IMR-90 (cell line): ENCODE measurements at regions not wholly inside any gene's neighbourhood (a gene's known extent, or its start where the extent isn't known, plus 50 kb on each side); places are given as distances from the start of the nearest gene placed in this dataset.

Experiments
- ATAC-seq: fragments of 200-7000 bp; cut with Tn5 transposase; 2 replicates; pipeline ENCODE4 v1.9.1; 2020; ENCODE audit warnings: low read depth, mild to moderate bottlenecking, moderate library complexity
- BruUV-seq: library from RNA; stranded (reverse); fragments of 400-500 nt; replicated peaks from 2 replicates; lab custom pipeline; 2021; lab: Mats Ljungman, UMichigan
- CTCF ChIA-PET: fragments of 300-600 bp; formaldehyde crosslinking; extraction: SDS; loops from one replicate; lab custom pipeline; 2021; ENCODE audit warnings: antibody characterized with exemption; lab: Yijun Ruan, JAX
- POLR2A ChIA-PET: fragments of 300-600 bp; sonication (Branson Sonifier 250); formaldehyde crosslinking; loops from one replicate; lab custom pipeline; 2022; ENCODE audit warnings: antibody characterized with exemption; ENCODE audit not compliant: unreplicated experiment; lab: Charles Lee
- DNase-seq: peaks from one replicate; pipeline ENCODE4 v3.0.0; 2013
- H2AFZ ChIP-seq: replicated peaks from 2 replicates; pipeline ENCODE3; 2013; ENCODE audit warnings: low read length, mild to moderate bottlenecking; ENCODE audit not compliant: poor library complexity
- H2AK5ac ChIP-seq: 2 replicates; pipeline ENCODE4 v1.6.1; 2013; ENCODE audit warnings: low read depth, low read length, inconsistent platforms
- H2AK9ac ChIP-seq: replicated peaks from 2 replicates; pipeline ENCODE3; 2013; ENCODE audit warnings: mild to moderate bottlenecking, low read depth, low read length, moderate library complexity; ENCODE audit not compliant: poor library complexity
- H2BK120ac ChIP-seq: 2 replicates; pipeline ENCODE4 v1.6.1; 2013; ENCODE audit warnings: low read depth, low read length, inconsistent platforms
- H2BK15ac ChIP-seq: 3 replicates; pipeline ENCODE4 v1.6.1; 2013; ENCODE audit warnings: low read depth, low read length, inconsistent platforms
- H2BK20ac ChIP-seq: 2 replicates; pipeline ENCODE4 v1.6.1; 2013; ENCODE audit warnings: low read depth, mild to moderate bottlenecking, inconsistent platforms, low read length, moderate library complexity
- H2BK5ac ChIP-seq: 2 replicates; pipeline ENCODE4 v1.6.1; 2013; ENCODE audit warnings: mild to moderate bottlenecking, low read depth, low read length, inconsistent platforms; ENCODE audit not compliant: poor library complexity, severe bottlenecking
- H3K14ac ChIP-seq: replicated peaks from 2 replicates; pipeline ENCODE4 v1.6.1; 2013; ENCODE audit warnings: low read depth, low read length, inconsistent platforms
- H3K18ac ChIP-seq: 2 replicates; pipeline ENCODE4 v1.6.1; 2013; ENCODE audit warnings: low read depth, low read length, control low read depth
- H3K23ac ChIP-seq: 2 replicates; pipeline ENCODE4 v1.6.1; 2013; ENCODE audit warnings: low read depth, low read length, inconsistent platforms
- H3K27ac ChIP-seq: 2 replicates; pipeline ENCODE4 v1.5.1; 2013; ENCODE audit warnings: mild to moderate bottlenecking, control low read depth, low read length; ENCODE audit not compliant: insufficient read depth
- H3K27me3 ChIP-seq: 2 replicates; pipeline ENCODE4 v1.6.1; 2013; ENCODE audit warnings: low read length; ENCODE audit not compliant: control insufficient read depth, insufficient read depth
- H3K36me3 ChIP-seq: 2 replicates; pipeline ENCODE4 v1.6.1; 2013; ENCODE audit warnings: low read length, mixed read lengths; ENCODE audit not compliant: control insufficient read depth, insufficient read depth
- H3K4ac ChIP-seq: 2 replicates; pipeline ENCODE4 v1.6.1; 2013; ENCODE audit warnings: low read depth, low read length, inconsistent platforms
- H3K4me1 ChIP-seq: 2 replicates; pipeline ENCODE4 v1.6.1; 2013; ENCODE audit warnings: low read length, mixed read lengths; ENCODE audit not compliant: control insufficient read depth, insufficient read depth
- H3K4me2 ChIP-seq: 2 replicates; pipeline ENCODE4 v1.6.1; 2013; ENCODE audit warnings: low read depth, mild to moderate bottlenecking, control low read depth, low read length, moderate library complexity
- H3K4me3 ChIP-seq: 2 replicates; pipeline ENCODE4 v1.5.1; 2013; ENCODE audit warnings: low read depth, mild to moderate bottlenecking, control low read depth, low read length, moderate library complexity; ENCODE audit not compliant: insufficient read depth
- H3K56ac ChIP-seq: 2 replicates; pipeline ENCODE4 v1.6.1; 2013; ENCODE audit warnings: low read length, inconsistent platforms; ENCODE audit not compliant: insufficient read depth; ENCODE audit errors: extremely low read depth
- H3K79me1 ChIP-seq, 2 experiments: 2 replicates each; pipeline ENCODE4 v1.6.1; 2013; ENCODE audit warnings: low read length in 2 of 2, inconsistent platforms in 1 of 2, low read depth in 1 of 2
- H3K9ac ChIP-seq: 2 replicates; pipeline ENCODE4 v1.6.1; 2013; ENCODE audit warnings: low read depth, low read length, control low read depth
- H3K9me1 ChIP-seq: 2 replicates; pipeline ENCODE4 v1.6.1; 2013; ENCODE audit warnings: low read length, inconsistent platforms; ENCODE audit not compliant: insufficient read depth
- H3K9me3 ChIP-seq: 2 replicates; pipeline ENCODE4 v1.6.1; 2013; ENCODE audit warnings: low read length; ENCODE audit not compliant: control insufficient read depth, insufficient read depth
- H4K20me1 ChIP-seq: 2 replicates; pipeline ENCODE4 v1.6.1; 2013; ENCODE audit warnings: low read length, inconsistent platforms; ENCODE audit not compliant: insufficient read depth
- H4K5ac ChIP-seq: 2 replicates; pipeline ENCODE4 v1.6.1; 2013; ENCODE audit warnings: mild to moderate bottlenecking, low read depth, low read length, control low read depth
- H4K8ac ChIP-seq, 2 experiments: 2 replicates each; pipeline ENCODE4 v1.6.1; 2013; ENCODE audit warnings: low read depth in 2 of 2, low read length in 2 of 2, control low read depth in 1 of 2, inconsistent platforms in 1 of 2
- H4K91ac ChIP-seq: 2 replicates; pipeline ENCODE4 v1.6.1; 2013; ENCODE audit warnings: low read depth, low read length, inconsistent platforms; ENCODE audit not compliant: insufficient read depth
- SMC3 ChIP-seq: fragments of 150-350 bp; IDR thresholded peaks from 2 replicates; pipeline ENCODE4 v1.6.1; 2016; ENCODE audit warnings: low read depth, mild to moderate bottlenecking, antibody characterized with exemption, low read length, moderate library complexity
- WGBS, 2 experiments: methylation state at CpG; one replicate each; pipeline versions ENCODE4 v1.1.5 to v1.1.7; 2013; ENCODE audit warnings: missing lambda C conversion rate in 2 of 2; ENCODE audit not compliant: insufficient read length in 1 of 2; ENCODE audit errors: extremely low coverage in 2 of 2; 5-methylcytosine and 5-hydroxymethylcytosine counted together
- dilution Hi-C: fragments of 300-500 bp; cut with HindIII; formaldehyde crosslinking; loops from one replicate; pipeline ENCODE4 v1.14.3; 2018; ENCODE audit warnings: low sequenced_read_pairs; ENCODE audit not compliant: unreplicated experiment
- in situ Hi-C: fragments of 300-500 bp; cut with MboI; formaldehyde crosslinking; loops from 3 replicates; pipeline ENCODE4 v1.14.3; 2019; ENCODE audit warnings: low sequenced_read_pairs, inconsistent platforms, mixed read lengths
- intact Hi-C: fragments of 100-400 bp; cut with micrococcal nuclease; formaldehyde crosslinking; loops from 2 replicates; pipeline ENCODE4 v1.10.0; 2022

- no peak overlapping the region for H3K27ac ChIP-seq
- ATAC-seq (no peak), DNase-seq (no peak)
- in situ Hi-C loops, result no loop called here
- no peak overlapping the region for H2AFZ ChIP-seq
- no peak overlapping the region for H3K4me2 ChIP-seq
- H4K8ac ChIP-seq, result no peak overlapping the region
- TF ChIP-seq SMC3, result no peak
- H2BK5ac ChIP-seq, result no peak overlapping the region
- ChIA-PET POLR2A (no interaction called here), CTCF (interaction anchor here (0.7 kb wide), 1 partner anchor 1308 kb away, joined by 4 read pairs; no protein-coding TSS in a partner anchor)
- no peak overlapping the region for H4K91ac ChIP-seq
- peaks cover 37% of the 10 kb centered on the region for H3K9me3 ChIP-seq
- H3K36me3 ChIP-seq, result no peaks in the 10 kb centered on the region
- H3K18ac ChIP-seq, result no peak overlapping the region
- no peak overlapping the region for H3K23ac ChIP-seq
- H2AK5ac ChIP-seq, result no peak overlapping the region
- H4K20me1 ChIP-seq, result no peaks in the 10 kb centered on the region
- H3K56ac ChIP-seq, result no peak overlapping the region
- no peak overlapping the region for H2BK120ac ChIP-seq
- no peaks in the 10 kb centered on the region for H3K9me1 ChIP-seq
- BruUV-seq, result no TSS peak
- no peak overlapping the region for H3K4me3 ChIP-seq
- intact Hi-C loops, result no loop called here
- no peak overlapping the region for H2BK15ac ChIP-seq
- no peak overlapping the region for H3K9ac ChIP-seq
- WGBS, 2 experiments, result no CpG with 5 or more reads among the region's 8 CpGs
- H3K4ac ChIP-seq, result no peak overlapping the region
- H2BK20ac ChIP-seq, result no peak overlapping the region
- H3K4me1 ChIP-seq, result no peaks in the 10 kb centered on the region
- H4K5ac ChIP-seq, result no peak overlapping the region
- dilution Hi-C loops, result no loop called here
- H3K14ac ChIP-seq, result no peak overlapping the region
- no peaks in the 10 kb centered on the region for H3K27me3 ChIP-seq
- no peaks in the 10 kb centered on the region for H3K79me1 ChIP-seq
- no peak overlapping the region for H2AK9ac ChIP-seq
Measured at GRCh38 chr10:128759174-128759573, 633.0 kb upstream of the MKI67 start.
